OCI-LY3 (cell line): ENCODE measurements at regions not wholly inside any gene's neighbourhood (a gene's known extent, or its start where the extent isn't known, plus 50 kb on each side); places are given as distances from the start of the nearest gene placed in this dataset.

Experiments
- H2AFZ ChIP-seq: fragments of 200-600, 300-600 bp; shearing (Covaris generic); 2 replicates; pipeline ENCODE4 v1.6.0; 2014; ENCODE audit warnings: antibody characterized with exemption, low read depth, low read length
- H3K27ac ChIP-seq: fragments of 200-600, 300-600 bp; sonication (generic); 2 replicates; pipeline ENCODE4 v1.5.1; 2014; ENCODE audit warnings: mild to moderate bottlenecking, low read length, moderate library complexity, mixed read lengths
- H3K27me3 ChIP-seq: fragments of 200-600, 300-600 bp; sonication (generic); 2 replicates; pipeline ENCODE4 v1.6.1; 2014; ENCODE audit warnings: low read depth, low read length, mixed read lengths
- H3K36me3 ChIP-seq: fragments of 200-600, 300-600 bp; sonication (generic); replicated peaks from 2 replicates; pipeline ENCODE3; 2014; ENCODE audit warnings: low read depth, low read length, mixed read lengths
- H3K4me1 ChIP-seq: fragments of 300-600, 200-600 bp; sonication (generic); 2 replicates; pipeline ENCODE4 v1.6.1; 2014; ENCODE audit warnings: low read length, mixed read lengths
- H3K4me2 ChIP-seq: fragments of 200-600, 300-600 bp; sonication (generic); 2 replicates; pipeline ENCODE4 v1.6.1; 2014; ENCODE audit warnings: low read length, mixed read lengths
- H3K4me3 ChIP-seq: fragments of 300-600, 200-600 bp; sonication (generic); 2 replicates; pipeline ENCODE4 v1.5.1; 2014; ENCODE audit warnings: antibody characterized with exemption, mild to moderate bottlenecking, low read length, moderate library complexity
- H3K79me2 ChIP-seq: fragments of 300-600, 200-600 bp; shearing (Covaris generic); 2 replicates; pipeline ENCODE4 v1.6.1; 2014; ENCODE audit warnings: mild to moderate bottlenecking, low read length, mixed read lengths
- H3K9ac ChIP-seq: fragments of 300-600, 200-600 bp; shearing (Covaris generic); 2 replicates; pipeline ENCODE4 v1.6.0; 2014; ENCODE audit warnings: mild to moderate bottlenecking, low read length, moderate library complexity
- H3K9me3 ChIP-seq: fragments of 200-600, 300-600 bp; shearing (Covaris generic); 2 replicates; pipeline ENCODE4 v1.6.1; 2014; ENCODE audit warnings: low read length, mixed read lengths; ENCODE audit not compliant: insufficient read depth
- H4K20me1 ChIP-seq: fragments of 200-600, 300-600 bp; sonication (generic); 2 replicates; pipeline ENCODE4 v1.6.1; 2016; ENCODE audit warnings: low read length, mixed read lengths; ENCODE audit not compliant: insufficient read depth
- CTCF ChIP-seq: fragments of 200-600, 300-600 bp; sonication (generic); IDR thresholded peaks from 2 replicates; pipeline ENCODE4 v1.5.1; 2014; ENCODE audit warnings: antibody characterized with exemption, low read length, low read depth
- EZH2phosphoT487 ChIP-seq: fragments of 200-600 bp; shearing (Covaris generic); IDR thresholded peaks from 2 replicates; pipeline ENCODE4 v1.6.1; 2018; ENCODE audit warnings: antibody characterized with exemption, mixed run types, low read depth

- Histone ChIP-seq H3K9me3 (no peaks in the 10 kb centered on the region), H3K9ac (no peak overlapping the region), H3K36me3 (no peaks in the 10 kb centered on the region), H3K4me3 (no peak overlapping the region), H3K4me1 (no peaks in the 10 kb centered on the region), H3K27me3 (no peaks in the 10 kb centered on the region), H4K20me1 (no peaks in the 10 kb centered on the region), H3K27ac (no peak overlapping the region), H3K4me2 (no peak overlapping the region), H2AFZ (no peak overlapping the region), H3K79me2 (no peaks in the 10 kb centered on the region)
- TF ChIP-seq EZH2phosphoT487 (no peak), CTCF (no peak)
These were observed 98.4 kb downstream of the CNTN3 start for GRCh38 chr3:74516019-74516418.

- H3K9me3 ChIP-seq = no peaks in the 10 kb centered on the region
- TF ChIP-seq EZH2phosphoT487 (no peak), CTCF (no peak)
These were observed 99.0 kb downstream of the CNTN3 start for GRCh38 chr3:74515451-74515850.

GRCh38 chr3:74511078-74511477, 103.4 kb downstream of the CNTN3 start:
- no peak overlapping the region for H3K27ac ChIP-seq
- no peak overlapping the region for H2AFZ ChIP-seq
- H3K27me3 ChIP-seq = no peaks in the 10 kb centered on the region
- H4K20me1 ChIP-seq = no peaks in the 10 kb centered on the region
- H3K79me2 ChIP-seq = no peaks in the 10 kb centered on the region
- H3K4me1 ChIP-seq = no peaks in the 10 kb centered on the region
- H3K36me3 ChIP-seq = no peaks in the 10 kb centered on the region
- no peak overlapping the region for H3K9ac ChIP-seq
- TF ChIP-seq CTCF (no peak), EZH2phosphoT487 (no peak)
- H3K4me3 ChIP-seq = no peak overlapping the region
- no peaks in the 10 kb centered on the region for H3K9me3 ChIP-seq
- H3K4me2 ChIP-seq = no peak overlapping the region

More at GRCh38 chr3:74515451-74515850, 99.0 kb downstream of the CNTN3 start:
- Histone ChIP-seq H3K27me3 (no peaks in the 10 kb centered on the region), H3K4me1 (no peaks in the 10 kb centered on the region), H3K4me2 (no peak overlapping the region), H3K79me2 (no peaks in the 10 kb centered on the region), H3K36me3 (no peaks in the 10 kb centered on the region), H2AFZ (no peak overlapping the region), H3K27ac (no peak overlapping the region), H4K20me1 (no peaks in the 10 kb centered on the region), H3K4me3 (no peak overlapping the region), H3K9ac (no peak overlapping the region)

GRCh38 chr3:74510261-74510818, 104.1 kb downstream of the CNTN3 start:
- H3K9me3 ChIP-seq = no peaks in the 10 kb centered on the region
- H2AFZ ChIP-seq = no peak overlapping the region
- no peak overlapping the region for H3K4me2 ChIP-seq
- no peak overlapping the region for H3K9ac ChIP-seq
- no peaks in the 10 kb centered on the region for H3K4me1 ChIP-seq
- H3K36me3 ChIP-seq = no peaks in the 10 kb centered on the region
- H3K4me3 ChIP-seq = no peak overlapping the region
- no peaks in the 10 kb centered on the region for H3K27me3 ChIP-seq
- no peak overlapping the region for H3K27ac ChIP-seq
- H4K20me1 ChIP-seq = no peaks in the 10 kb centered on the region
- no peaks in the 10 kb centered on the region for H3K79me2 ChIP-seq
- TF ChIP-seq CTCF = no peak
- no peak for TF ChIP-seq EZH2phosphoT487
